ENCODE measurements at regions not wholly inside any gene's neighbourhood (a gene's known extent, or its start where the extent isn't known, plus 50 kb on each side); places are given as distances from the start of the nearest gene placed in this dataset.
A peak's percentile ranks its signal among the peaks of the same experiment; 100 is the strongest.
"Not testable (repeated sequence)": the region's sequence is repeated elsewhere in the genome, so short reads cannot be mapped to it uniquely, and the experiment has no call there.

GRCh38 chr21:28032652-28033051 is 960.0 kb downstream of the LTN1 start:
- not testable (repeated sequence) for DNase-seq

- not testable (repeated sequence) for DNase-seq
These were observed 961.6 kb downstream of the LTN1 start for GRCh38 chr21:28031066-28031465.

- no peak for DNase-seq
These were observed 967.6 kb downstream of the LTN1 start for GRCh38 chr21:28025111-28025510.

GRCh38 chr21:28018741-28019669 is 973.7 kb downstream of the LTN1 start:
- DNase-seq, result no peak

- no peak for DNase-seq
These were observed 974.5 kb downstream of the LTN1 start for GRCh38 chr21:28018213-28018612.

- DNase-seq, result no peak
These were observed 976.1 kb downstream of the LTN1 start for GRCh38 chr21:28016571-28016970.

GRCh38 chr21:28013123-28013522 is 979.6 kb downstream of the LTN1 start:
- not testable (repeated sequence) for DNase-seq

- DNase-seq, result not testable (repeated sequence)
These were observed 980.7 kb downstream of the LTN1 start for GRCh38 chr21:28011970-28012369.

- not testable (repeated sequence) for DNase-seq
These were observed 984.4 kb downstream of the LTN1 start for GRCh38 chr21:28008245-28008644.

- DNase-seq, result not testable (repeated sequence)
These were observed 989.0 kb downstream of the LTN1 start for GRCh38 chr21:28003627-28004026.

- not testable (repeated sequence) for DNase-seq
These were observed 995.8 kb downstream of the LTN1 start for GRCh38 chr21:27996906-27997305.

- not testable (repeated sequence) for DNase-seq
These were observed 1007.9 kb downstream of the LTN1 start for GRCh38 chr21:27984663-27985325.

- DNase-seq, result not testable (repeated sequence)
These were observed 1012.6 kb upstream of the ADAMTS5 start for GRCh38 chr21:27979446-27979845.

GRCh38 chr21:27975514-27975913 is 1008.6 kb upstream of the ADAMTS5 start:
- DNase-seq, result no peak

- not testable (repeated sequence) for DNase-seq
These were observed 1007.3 kb upstream of the ADAMTS5 start for GRCh38 chr21:27974152-27974551.

- DNase-seq, result not testable (repeated sequence)
These were observed 1001.4 kb upstream of the ADAMTS5 start for GRCh38 chr21:27968240-27968639.

- peak; percentile 2 to 30 for DNase-seq
These were observed 987.8 kb upstream of the ADAMTS5 start for GRCh38 chr21:27954543-27955165.

- DNase-seq, result peak; percentile 89 to 96
These were observed 986.6 kb upstream of the ADAMTS5 start for GRCh38 chr21:27953340-27954045.

GRCh38 chr21:27949093-27949492 is 982.2 kb upstream of the ADAMTS5 start:
- not testable (repeated sequence) for DNase-seq

GRCh38 chr21:27930108-27930767 is 963.4 kb upstream of the ADAMTS5 start:
- not testable (repeated sequence) for DNase-seq

GRCh38 chr21:27929179-27929578 is 962.3 kb upstream of the ADAMTS5 start:
- not testable (repeated sequence) for DNase-seq

- DNase-seq, result peak; percentile 79 to 82
These were observed 961.7 kb upstream of the ADAMTS5 start for GRCh38 chr21:27928534-27929115.
